ENCODE measurements at regions not wholly inside any gene's neighbourhood (a gene's known extent, or its start where the extent isn't known, plus 50 kb on each side); places are given as distances from the start of the nearest gene placed in this dataset.
"Not testable (repeated sequence)": the region's sequence is repeated elsewhere in the genome, so short reads cannot be mapped to it uniquely, and the experiment has no call there.

DNA sequence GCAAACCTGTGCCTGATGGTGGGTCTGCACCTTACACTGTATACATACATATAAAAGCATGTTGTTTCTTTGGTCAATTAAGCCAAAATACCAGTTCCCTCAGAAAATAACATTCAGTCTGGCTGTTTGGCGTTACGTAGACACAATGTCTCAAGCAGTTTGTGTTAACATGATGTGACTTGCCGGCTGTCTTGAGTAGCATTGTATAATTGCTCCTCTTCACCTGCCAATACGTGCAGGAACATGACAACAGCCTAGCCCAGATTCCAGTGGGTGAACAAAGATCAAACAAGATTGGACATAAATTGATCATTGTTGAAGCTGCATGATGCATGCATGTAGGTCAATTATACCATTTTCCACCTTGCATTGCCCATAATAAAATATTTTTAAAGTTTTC lies 102.3 kb downstream of the F11 start:
- DNase-seq (ENCODE audit: low read depth): no peak
- TF ChIP-seq, protein P1, sequence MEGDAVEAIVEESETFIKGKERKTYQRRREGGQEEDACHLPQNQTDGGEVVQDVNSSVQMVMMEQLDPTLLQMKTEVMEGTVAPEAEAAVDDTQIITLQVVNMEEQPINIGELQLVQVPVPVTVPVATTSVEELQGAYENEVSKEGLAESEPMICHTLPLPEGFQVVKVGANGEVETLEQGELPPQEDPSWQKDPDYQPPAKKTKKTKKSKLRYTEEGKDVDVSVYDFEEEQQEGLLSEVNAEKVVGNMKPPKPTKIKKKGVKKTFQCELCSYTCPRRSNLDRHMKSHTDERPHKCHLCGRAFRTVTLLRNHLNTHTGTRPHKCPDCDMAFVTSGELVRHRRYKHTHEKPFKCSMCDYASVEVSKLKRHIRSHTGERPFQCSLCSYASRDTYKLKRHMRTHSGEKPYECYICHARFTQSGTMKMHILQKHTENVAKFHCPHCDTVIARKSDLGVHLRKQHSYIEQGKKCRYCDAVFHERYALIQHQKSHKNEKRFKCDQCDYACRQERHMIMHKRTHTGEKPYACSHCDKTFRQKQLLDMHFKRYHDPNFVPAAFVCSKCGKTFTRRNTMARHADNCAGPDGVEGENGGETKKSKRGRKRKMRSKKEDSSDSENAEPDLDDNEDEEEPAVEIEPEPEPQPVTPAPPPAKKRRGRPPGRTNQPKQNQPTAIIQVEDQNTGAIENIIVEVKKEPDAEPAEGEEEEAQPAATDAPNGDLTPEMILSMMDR (conservative IDR thresholded peaks at IDR 0.05; ENCODE audit: control insufficient read depth, insufficient read depth, low read depth, low read length): no peak
- H3K4me3 ChIP-seq (ENCODE audit: control insufficient read depth, low read depth, low read length): no peak overlapping the region

DNA sequence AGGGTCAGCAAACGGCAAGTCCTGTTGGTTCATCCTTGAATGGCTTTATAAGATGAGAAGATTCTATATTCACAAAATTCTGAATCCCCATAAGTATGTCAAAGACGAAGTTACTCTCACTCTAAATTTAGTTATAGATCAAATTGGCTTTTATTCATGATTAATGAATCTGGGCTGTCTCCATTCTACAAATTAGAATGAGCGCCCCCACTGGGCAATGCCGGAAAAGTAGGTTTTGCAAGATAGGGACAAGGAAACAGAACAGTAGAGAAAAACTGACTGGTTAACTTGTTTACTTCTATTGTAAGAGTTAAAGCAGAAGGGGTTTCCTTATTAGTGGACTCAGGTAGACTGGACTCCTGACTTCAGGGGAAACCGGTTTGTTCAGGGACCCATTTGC lies 100.3 kb downstream of the F11 start:
- TF ChIP-seq, protein P1 (conservative IDR thresholded peaks at IDR 0.05; ENCODE audit: control insufficient read depth, insufficient read depth, low read depth, low read length): no peak
- H3K4me3 ChIP-seq (ENCODE audit: control insufficient read depth, low read depth, low read length): no peak overlapping the region
- DNase-seq (ENCODE audit: low read depth): no peak

DNA sequence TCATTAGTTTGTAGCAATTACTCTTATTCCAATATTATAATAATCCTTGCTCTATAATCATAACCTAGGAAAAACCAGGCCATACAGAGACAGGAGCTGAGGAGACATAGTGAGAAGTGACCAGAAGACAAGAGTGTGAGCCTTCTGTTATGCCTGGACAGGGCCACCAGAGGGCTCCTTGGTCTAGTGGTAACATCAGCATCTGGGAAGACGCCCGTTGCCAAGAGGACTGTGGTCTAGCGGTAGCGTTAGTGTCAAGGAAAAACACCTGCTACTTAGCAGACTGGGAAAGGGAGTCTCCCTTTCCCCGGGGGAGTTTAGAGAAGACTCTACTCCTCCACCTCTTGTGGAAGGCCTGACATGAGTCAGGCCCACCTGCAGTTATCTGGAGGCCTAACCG lies 97.0 kb downstream of the F11 start:
- H3K4me3 ChIP-seq (ENCODE audit: control insufficient read depth, low read depth, low read length); DNase-seq (ENCODE audit: low read depth): not testable (repeated sequence)

DNA sequence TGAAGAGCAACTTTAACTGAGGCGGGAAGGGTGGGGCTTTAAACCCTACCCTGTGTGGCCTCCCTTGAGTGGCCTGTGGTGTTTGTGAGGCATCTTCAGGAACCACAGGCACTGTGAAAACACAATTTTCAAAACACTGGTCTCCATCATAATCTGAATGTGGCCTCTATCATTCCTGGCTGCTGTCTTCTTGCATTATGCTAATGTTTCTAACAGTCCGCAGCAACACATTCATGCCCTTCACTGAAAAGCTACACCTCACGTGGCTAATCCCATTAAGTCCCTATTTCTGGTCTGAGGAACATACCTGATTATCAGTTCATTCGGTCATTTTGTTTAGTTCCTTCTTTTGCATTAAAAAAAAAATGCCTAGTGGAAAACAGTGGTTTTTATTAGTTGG lies 94.6 kb downstream of the F11 start:
- no peak overlapping the region for H3K4me3 ChIP-seq (ENCODE audit: control insufficient read depth, low read depth, low read length)
- TF ChIP-seq, protein P1 (conservative IDR thresholded peaks at IDR 0.05; ENCODE audit: control insufficient read depth, insufficient read depth, low read depth, low read length): no peak
- no peak for DNase-seq (ENCODE audit: low read depth)

DNA sequence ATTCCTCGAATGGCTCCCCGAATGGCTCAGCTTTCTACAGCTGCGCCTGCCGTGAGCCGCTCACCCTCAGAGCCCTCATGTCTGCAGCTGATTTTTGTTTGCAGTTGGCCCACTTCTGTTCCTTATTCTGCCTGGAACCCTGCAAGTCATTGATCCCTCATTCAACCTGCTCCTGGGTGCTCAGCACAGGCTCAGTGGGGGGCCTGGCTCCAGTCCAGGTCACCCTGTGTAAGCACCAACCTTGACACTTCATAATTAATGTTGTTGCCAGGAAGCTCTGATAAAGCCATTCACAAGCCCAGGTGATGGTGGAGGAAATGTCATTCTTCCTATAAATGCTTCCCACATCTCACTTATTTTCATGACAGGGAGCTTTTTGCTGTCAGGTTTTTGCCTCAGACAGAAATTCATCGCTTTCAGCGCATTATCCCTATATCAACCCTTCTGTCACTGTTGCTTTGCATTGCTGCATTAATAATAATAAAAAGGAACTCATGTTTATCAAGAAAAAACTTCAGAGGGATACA lies 85.7 kb downstream of the F11 start:
- no peak for DNase-seq (ENCODE audit: low read depth)
- no peak overlapping the region for H3K4me3 ChIP-seq (ENCODE audit: control insufficient read depth, low read depth, low read length)
- TF ChIP-seq, protein P1 (conservative IDR thresholded peaks at IDR 0.05; ENCODE audit: control insufficient read depth, insufficient read depth, low read depth, low read length): no peak

DNA sequence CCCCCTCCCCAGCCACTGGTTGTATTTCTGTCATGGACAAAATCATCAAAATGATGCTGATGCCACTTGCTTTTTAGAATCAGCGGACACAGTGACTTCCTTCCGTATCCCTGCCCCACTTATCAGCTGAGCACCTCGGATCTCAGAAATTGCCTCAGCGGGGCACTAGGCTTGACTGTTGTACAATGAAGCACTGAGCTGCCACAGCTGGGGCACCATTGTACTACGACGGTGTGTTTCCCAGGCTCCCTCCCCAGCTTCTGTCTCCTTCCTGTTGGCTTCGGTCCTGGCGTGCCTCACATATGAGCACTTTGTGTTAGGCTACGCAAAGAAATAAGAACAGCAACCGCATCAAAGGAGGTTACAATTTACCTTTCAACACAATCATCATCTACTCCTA lies 82.4 kb downstream of the F11 start:
- TF ChIP-seq, protein P1 (conservative IDR thresholded peaks at IDR 0.05; ENCODE audit: control insufficient read depth, insufficient read depth, low read depth, low read length): no peak
- DNase-seq (ENCODE audit: low read depth): no peak
- no peak overlapping the region for H3K4me3 ChIP-seq (ENCODE audit: control insufficient read depth, low read depth, low read length)

DNA sequence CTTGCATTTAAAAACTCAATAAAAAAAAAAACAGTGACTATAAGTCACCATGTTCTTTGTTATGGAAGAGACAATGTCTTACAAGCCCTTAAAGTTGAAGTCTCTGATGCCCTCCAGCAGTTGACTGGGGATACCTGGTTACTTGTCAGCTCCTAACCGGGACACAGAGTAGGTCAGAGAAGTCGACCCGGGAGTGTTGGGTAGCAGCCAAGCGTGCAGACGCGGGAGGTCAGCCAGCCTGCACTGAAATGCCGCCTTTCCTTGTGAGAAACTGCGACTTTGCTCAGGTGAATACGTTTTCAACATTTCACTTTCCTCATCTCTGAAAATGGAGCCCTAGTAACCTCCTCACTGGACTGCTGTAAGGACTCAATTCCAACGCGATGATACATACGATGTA lies 81.8 kb downstream of the F11 start:
- DNase-seq (ENCODE audit: low read depth): no peak
- TF ChIP-seq, protein P1 (conservative IDR thresholded peaks at IDR 0.05; ENCODE audit: control insufficient read depth, insufficient read depth, low read depth, low read length): no peak
- no peak overlapping the region for H3K4me3 ChIP-seq (ENCODE audit: control insufficient read depth, low read depth, low read length)

Data from fibroblast of mammary gland (primary cell).